WTC11 (cell line): ENCODE measurements at regions not wholly inside any gene's neighbourhood (a gene's known extent, or its start where the extent isn't known, plus 50 kb on each side); places are given as distances from the start of the nearest gene placed in this dataset.

Experiments
- ATAC-seq: fragments of 200-7000 bp; cut with Tn5 transposase; 2 replicates; pipeline ENCODE4 v1.10.0; 2021; ENCODE audit warnings: mild to moderate bottlenecking, moderate library complexity
- CTCF ChIA-PET: fragments of 300-600 bp; sonication (Branson Sonifier 250); formaldehyde crosslinking; loops from one replicate; lab custom pipeline; 2021; ENCODE audit warnings: antibody characterized with exemption; lab: Charles Lee
- POLR2A ChIA-PET: fragments of 350-600 bp; sonication (Branson Sonifier 250); formaldehyde crosslinking; loops from one replicate; lab custom pipeline; 2021; ENCODE audit warnings: antibody characterized with exemption; lab: Charles Lee
- DNase-seq: peaks from one replicate; pipeline ENCODE4 v3.0.0; 2021; ENCODE audit warnings: low spot score
- H3K27ac Mint-ChIP-seq: 2 replicates; pipeline ENCODE4 v1.8.0; 2021; ENCODE audit warnings: mixed read lengths
- H3K27me3 Mint-ChIP-seq: 2 replicates; pipeline ENCODE4 v1.8.0; 2021; ENCODE audit warnings: low read depth, mild to moderate bottlenecking, moderate library complexity, mixed read lengths
- H3K36me3 Mint-ChIP-seq: 2 replicates; pipeline ENCODE4 v1.8.0; 2021; ENCODE audit warnings: mixed read lengths
- H3K4me1 Mint-ChIP-seq: 2 replicates; pipeline ENCODE4 v1.8.0; 2022; ENCODE audit warnings: mixed read lengths
- H3K4me3 Mint-ChIP-seq: 2 replicates; pipeline ENCODE4 v1.8.0; 2021; ENCODE audit warnings: mild to moderate bottlenecking, moderate library complexity, mixed read lengths
- H3K9me3 Mint-ChIP-seq: 2 replicates; pipeline ENCODE4 v1.8.0; 2021; ENCODE audit warnings: mixed read lengths
- CREM ChIP-seq: sonication (generic); formaldehyde crosslinking; IDR thresholded peaks from 2 replicates; pipeline ENCODE4 v1.8.1; 2022; ENCODE audit warnings: mild to moderate bottlenecking, missing genetic modification reagents, moderate library complexity
- ETV6 ChIP-seq: sonication (generic); formaldehyde crosslinking; IDR thresholded peaks from 2 replicates; pipeline ENCODE4 v1.8.1; 2022; ENCODE audit warnings: mild to moderate bottlenecking, missing genetic modification reagents
- HMGA2 ChIP-seq: fragments of 250-450 bp; sonication (Bioruptor Pico); IDR thresholded peaks from 2 replicates; pipeline ENCODE4 v1.4.0; 2021; ENCODE audit warnings: mild to moderate bottlenecking, moderate library complexity
- ZNF219 ChIP-seq: sonication (generic); formaldehyde crosslinking; IDR thresholded peaks from 2 replicates; pipeline ENCODE4 v1.8.0; 2023; ENCODE audit warnings: missing genetic modification reagents, mild to moderate bottlenecking, borderline replicate concordance
- ZNF263 ChIP-seq: sonication (generic); formaldehyde crosslinking; IDR thresholded peaks from 2 replicates; pipeline ENCODE4 v1.8.1; 2022; ENCODE audit warnings: low read depth, mild to moderate bottlenecking, moderate library complexity, missing genetic modification reagents
- ZNF396 ChIP-seq: fragments of 250-450 bp; sonication (Bioruptor Pico); IDR thresholded peaks from 2 replicates; pipeline ENCODE4 v1.8.0; 2021; ENCODE audit warnings: mild to moderate bottlenecking, moderate library complexity, borderline replicate concordance
- TF ChIP-seq, protein P1 (sequence below): sonication (generic); formaldehyde crosslinking; IDR thresholded peaks from 2 replicates; pipeline ENCODE4 v1.8.1; 2022; ENCODE audit warnings: missing genetic modification reagents, borderline replicate concordance
- TF ChIP-seq, protein P2 (sequence below): sonication (generic); formaldehyde crosslinking; IDR thresholded peaks from 2 replicates; pipeline ENCODE4 v1.8.1; 2023; ENCODE audit warnings: mild to moderate bottlenecking, missing genetic modification reagents
- TF ChIP-seq, protein P3 (sequence below): fragments of 250-450 bp; sonication (Bioruptor Pico); IDR thresholded peaks from 2 replicates; pipeline ENCODE4 v1.9.0; 2021; ENCODE audit warnings: moderate library complexity, mild to moderate bottlenecking, inconsistent platforms, borderline replicate concordance
- TF ChIP-seq, protein P4 (sequence below): sonication (generic); formaldehyde crosslinking; IDR thresholded peaks from 2 replicates; pipeline ENCODE4 v1.8.1; 2023; ENCODE audit warnings: mild to moderate bottlenecking, missing genetic modification reagents, borderline replicate concordance
- TF ChIP-seq, protein P5 (sequence below): sonication (generic); formaldehyde crosslinking; IDR thresholded peaks from 2 replicates; pipeline ENCODE4 v1.8.0; 2023; ENCODE audit warnings: mild to moderate bottlenecking, missing genetic modification reagents
- TF ChIP-seq, protein P6 (sequence below): sonication (generic); formaldehyde crosslinking; IDR thresholded peaks from 2 replicates; pipeline ENCODE4 v1.8.1; 2023; ENCODE audit warnings: mild to moderate bottlenecking, missing genetic modification reagents, moderate library complexity
- TF ChIP-seq, protein P7 (sequence below): sonication (generic); formaldehyde crosslinking; IDR thresholded peaks from 2 replicates; pipeline ENCODE4 v1.8.0; 2022; ENCODE audit warnings: mild to moderate bottlenecking, missing genetic modification reagents
- TF ChIP-seq, protein P8 (sequence below): sonication (generic); formaldehyde crosslinking; IDR thresholded peaks from 2 replicates; pipeline ENCODE4 v1.8.1; 2023; ENCODE audit warnings: mild to moderate bottlenecking, missing genetic modification reagents, moderate library complexity
- TF ChIP-seq, protein P9 (sequence below): sonication (generic); formaldehyde crosslinking; conservative IDR thresholded peaks from 2 replicates; pipeline ENCODE4 v1.8.1; 2023; ENCODE audit warnings: mild to moderate bottlenecking, low read depth, missing genetic modification reagents, moderate library complexity

DNA sequence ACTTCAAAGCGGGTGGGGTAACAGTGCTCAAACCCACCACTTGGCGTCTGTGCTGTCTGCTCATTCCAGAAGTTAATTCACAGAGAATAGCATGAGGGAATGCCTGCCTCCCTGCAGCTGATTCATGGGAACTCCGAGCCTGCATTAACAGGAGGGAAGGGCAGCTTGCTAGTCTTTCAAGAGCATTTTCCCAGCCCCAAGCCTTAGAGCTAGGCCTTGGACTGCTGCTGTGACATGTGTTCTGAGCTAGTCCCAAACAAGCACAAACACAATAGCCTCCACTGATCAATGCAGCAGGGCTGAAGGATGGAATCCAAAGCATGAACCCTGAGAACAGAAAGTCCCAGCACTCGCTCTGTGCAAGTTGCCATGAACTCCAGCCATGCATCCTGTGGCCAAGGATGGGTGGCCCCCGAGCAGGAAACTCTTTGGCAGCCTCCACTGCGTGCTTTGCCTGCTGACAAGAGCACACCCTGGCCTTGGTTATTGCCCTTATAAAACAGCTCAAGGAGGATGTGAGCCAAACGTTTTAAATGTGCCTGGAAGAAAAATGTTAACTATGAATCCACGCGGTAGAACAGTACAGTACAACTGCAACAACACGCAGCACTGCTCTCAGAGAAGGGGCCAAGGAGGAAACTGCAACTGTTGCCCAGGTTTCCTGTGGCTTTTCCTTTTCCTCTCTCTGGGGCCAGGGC, 653.1 kb upstream of the KLF4 start:
- Mint-ChIP-seq H3K9me3 (peaks cover 19% of the 10 kb centered on the region), H3K4me1 (peaks cover 19% of the 10 kb centered on the region), H3K27ac (0 out of 2 replicates have a peak overlapping the region, but pooled peaks have one; percentile 45), H3K4me3 (no peak overlapping the region), H3K36me3 (peaks cover 9% of the 10 kb centered on the region), H3K27me3 (no peaks in the 10 kb centered on the region)
- ATAC-seq (peak; percentile 90), DNase-seq (peak; percentile 17)
- TF ChIP-seq, protein P1, sequence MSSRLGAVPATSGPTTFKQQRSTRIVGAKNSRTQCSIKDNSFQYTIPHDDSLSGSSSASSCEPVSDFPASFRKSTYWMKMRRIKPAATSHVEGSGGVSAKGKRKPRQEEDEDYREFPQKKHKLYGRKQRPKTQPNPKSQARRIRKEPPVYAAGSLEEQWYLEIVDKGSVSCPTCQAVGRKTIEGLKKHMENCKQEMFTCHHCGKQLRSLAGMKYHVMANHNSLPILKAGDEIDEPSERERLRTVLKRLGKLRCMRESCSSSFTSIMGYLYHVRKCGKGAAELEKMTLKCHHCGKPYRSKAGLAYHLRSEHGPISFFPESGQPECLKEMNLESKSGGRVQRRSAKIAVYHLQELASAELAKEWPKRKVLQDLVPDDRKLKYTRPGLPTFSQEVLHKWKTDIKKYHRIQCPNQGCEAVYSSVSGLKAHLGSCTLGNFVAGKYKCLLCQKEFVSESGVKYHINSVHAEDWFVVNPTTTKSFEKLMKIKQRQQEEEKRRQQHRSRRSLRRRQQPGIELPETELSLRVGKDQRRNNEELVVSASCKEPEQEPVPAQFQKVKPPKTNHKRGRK (CRISPR knock-in tag), result no peak
- TF ChIP-seq, protein P2, sequence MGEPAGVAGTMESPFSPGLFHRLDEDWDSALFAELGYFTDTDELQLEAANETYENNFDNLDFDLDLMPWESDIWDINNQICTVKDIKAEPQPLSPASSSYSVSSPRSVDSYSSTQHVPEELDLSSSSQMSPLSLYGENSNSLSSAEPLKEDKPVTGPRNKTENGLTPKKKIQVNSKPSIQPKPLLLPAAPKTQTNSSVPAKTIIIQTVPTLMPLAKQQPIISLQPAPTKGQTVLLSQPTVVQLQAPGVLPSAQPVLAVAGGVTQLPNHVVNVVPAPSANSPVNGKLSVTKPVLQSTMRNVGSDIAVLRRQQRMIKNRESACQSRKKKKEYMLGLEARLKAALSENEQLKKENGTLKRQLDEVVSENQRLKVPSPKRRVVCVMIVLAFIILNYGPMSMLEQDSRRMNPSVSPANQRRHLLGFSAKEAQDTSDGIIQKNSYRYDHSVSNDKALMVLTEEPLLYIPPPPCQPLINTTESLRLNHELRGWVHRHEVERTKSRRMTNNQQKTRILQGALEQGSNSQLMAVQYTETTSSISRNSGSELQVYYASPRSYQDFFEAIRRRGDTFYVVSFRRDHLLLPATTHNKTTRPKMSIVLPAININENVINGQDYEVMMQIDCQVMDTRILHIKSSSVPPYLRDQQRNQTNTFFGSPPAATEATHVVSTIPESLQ (CRISPR knock-in tag), result no peak
- TF ChIP-seq, protein P3, sequence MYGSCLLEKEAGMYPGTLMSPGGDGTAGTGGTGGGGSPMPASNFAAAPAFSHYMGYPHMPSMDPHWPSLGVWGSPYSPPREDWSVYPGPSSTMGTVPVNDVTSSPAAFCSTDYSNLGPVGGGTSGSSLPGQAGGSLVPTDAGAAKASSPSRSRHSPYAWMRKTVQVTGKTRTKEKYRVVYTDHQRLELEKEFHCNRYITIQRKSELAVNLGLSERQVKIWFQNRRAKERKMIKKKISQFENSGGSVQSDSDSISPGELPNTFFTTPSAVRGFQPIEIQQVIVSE, result no peak
- no peak for TF ChIP-seq CREM (CRISPR knock-in tag)
- no peak for TF ChIP-seq ZNF219 (CRISPR knock-in tag)
- TF ChIP-seq, protein P4, sequence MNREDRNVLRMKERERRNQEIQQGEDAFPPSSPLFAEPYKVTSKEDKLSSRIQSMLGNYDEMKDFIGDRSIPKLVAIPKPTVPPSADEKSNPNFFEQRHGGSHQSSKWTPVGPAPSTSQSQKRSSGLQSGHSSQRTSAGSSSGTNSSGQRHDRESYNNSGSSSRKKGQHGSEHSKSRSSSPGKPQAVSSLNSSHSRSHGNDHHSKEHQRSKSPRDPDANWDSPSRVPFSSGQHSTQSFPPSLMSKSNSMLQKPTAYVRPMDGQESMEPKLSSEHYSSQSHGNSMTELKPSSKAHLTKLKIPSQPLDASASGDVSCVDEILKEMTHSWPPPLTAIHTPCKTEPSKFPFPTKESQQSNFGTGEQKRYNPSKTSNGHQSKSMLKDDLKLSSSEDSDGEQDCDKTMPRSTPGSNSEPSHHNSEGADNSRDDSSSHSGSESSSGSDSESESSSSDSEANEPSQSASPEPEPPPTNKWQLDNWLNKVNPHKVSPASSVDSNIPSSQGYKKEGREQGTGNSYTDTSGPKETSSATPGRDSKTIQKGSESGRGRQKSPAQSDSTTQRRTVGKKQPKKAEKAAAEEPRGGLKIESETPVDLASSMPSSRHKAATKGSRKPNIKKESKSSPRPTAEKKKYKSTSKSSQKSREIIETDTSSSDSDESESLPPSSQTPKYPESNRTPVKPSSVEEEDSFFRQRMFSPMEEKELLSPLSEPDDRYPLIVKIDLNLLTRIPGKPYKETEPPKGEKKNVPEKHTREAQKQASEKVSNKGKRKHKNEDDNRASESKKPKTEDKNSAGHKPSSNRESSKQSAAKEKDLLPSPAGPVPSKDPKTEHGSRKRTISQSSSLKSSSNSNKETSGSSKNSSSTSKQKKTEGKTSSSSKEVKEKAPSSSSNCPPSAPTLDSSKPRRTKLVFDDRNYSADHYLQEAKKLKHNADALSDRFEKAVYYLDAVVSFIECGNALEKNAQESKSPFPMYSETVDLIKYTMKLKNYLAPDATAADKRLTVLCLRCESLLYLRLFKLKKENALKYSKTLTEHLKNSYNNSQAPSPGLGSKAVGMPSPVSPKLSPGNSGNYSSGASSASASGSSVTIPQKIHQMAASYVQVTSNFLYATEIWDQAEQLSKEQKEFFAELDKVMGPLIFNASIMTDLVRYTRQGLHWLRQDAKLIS (CRISPR knock-in tag), result no peak
- no peak for TF ChIP-seq ZNF263 (CRISPR knock-in tag)
- TF ChIP-seq, protein P5, sequence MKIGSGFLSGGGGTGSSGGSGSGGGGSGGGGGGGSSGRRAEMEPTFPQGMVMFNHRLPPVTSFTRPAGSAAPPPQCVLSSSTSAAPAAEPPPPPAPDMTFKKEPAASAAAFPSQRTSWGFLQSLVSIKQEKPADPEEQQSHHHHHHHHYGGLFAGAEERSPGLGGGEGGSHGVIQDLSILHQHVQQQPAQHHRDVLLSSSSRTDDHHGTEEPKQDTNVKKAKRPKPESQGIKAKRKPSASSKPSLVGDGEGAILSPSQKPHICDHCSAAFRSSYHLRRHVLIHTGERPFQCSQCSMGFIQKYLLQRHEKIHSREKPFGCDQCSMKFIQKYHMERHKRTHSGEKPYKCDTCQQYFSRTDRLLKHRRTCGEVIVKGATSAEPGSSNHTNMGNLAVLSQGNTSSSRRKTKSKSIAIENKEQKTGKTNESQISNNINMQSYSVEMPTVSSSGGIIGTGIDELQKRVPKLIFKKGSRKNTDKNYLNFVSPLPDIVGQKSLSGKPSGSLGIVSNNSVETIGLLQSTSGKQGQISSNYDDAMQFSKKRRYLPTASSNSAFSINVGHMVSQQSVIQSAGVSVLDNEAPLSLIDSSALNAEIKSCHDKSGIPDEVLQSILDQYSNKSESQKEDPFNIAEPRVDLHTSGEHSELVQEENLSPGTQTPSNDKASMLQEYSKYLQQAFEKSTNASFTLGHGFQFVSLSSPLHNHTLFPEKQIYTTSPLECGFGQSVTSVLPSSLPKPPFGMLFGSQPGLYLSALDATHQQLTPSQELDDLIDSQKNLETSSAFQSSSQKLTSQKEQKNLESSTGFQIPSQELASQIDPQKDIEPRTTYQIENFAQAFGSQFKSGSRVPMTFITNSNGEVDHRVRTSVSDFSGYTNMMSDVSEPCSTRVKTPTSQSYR, result no peak
- TF ChIP-seq ZNF396 (CRISPR knock-in tag), result no peak
- TF ChIP-seq HMGA2 (CRISPR knock-in tag), result no peak
- TF ChIP-seq, protein P6, sequence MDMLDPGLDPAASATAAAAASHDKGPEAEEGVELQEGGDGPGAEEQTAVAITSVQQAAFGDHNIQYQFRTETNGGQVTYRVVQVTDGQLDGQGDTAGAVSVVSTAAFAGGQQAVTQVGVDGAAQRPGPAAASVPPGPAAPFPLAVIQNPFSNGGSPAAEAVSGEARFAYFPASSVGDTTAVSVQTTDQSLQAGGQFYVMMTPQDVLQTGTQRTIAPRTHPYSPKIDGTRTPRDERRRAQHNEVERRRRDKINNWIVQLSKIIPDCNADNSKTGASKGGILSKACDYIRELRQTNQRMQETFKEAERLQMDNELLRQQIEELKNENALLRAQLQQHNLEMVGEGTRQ, result no peak
- TF ChIP-seq, protein P7, sequence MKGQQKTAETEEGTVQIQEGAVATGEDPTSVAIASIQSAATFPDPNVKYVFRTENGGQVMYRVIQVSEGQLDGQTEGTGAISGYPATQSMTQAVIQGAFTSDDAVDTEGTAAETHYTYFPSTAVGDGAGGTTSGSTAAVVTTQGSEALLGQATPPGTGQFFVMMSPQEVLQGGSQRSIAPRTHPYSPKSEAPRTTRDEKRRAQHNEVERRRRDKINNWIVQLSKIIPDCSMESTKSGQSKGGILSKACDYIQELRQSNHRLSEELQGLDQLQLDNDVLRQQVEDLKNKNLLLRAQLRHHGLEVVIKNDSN (CRISPR knock-in tag), result no peak
- TF ChIP-seq, protein P8, sequence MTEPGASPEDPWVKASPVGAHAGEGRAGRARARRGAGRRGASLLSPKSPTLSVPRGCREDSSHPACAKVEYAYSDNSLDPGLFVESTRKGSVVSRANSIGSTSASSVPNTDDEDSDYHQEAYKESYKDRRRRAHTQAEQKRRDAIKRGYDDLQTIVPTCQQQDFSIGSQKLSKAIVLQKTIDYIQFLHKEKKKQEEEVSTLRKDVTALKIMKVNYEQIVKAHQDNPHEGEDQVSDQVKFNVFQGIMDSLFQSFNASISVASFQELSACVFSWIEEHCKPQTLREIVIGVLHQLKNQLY (CRISPR knock-in tag), result no peak
- TF ChIP-seq ETV6 (CRISPR knock-in tag), result no peak
- TF ChIP-seq, protein P9, sequence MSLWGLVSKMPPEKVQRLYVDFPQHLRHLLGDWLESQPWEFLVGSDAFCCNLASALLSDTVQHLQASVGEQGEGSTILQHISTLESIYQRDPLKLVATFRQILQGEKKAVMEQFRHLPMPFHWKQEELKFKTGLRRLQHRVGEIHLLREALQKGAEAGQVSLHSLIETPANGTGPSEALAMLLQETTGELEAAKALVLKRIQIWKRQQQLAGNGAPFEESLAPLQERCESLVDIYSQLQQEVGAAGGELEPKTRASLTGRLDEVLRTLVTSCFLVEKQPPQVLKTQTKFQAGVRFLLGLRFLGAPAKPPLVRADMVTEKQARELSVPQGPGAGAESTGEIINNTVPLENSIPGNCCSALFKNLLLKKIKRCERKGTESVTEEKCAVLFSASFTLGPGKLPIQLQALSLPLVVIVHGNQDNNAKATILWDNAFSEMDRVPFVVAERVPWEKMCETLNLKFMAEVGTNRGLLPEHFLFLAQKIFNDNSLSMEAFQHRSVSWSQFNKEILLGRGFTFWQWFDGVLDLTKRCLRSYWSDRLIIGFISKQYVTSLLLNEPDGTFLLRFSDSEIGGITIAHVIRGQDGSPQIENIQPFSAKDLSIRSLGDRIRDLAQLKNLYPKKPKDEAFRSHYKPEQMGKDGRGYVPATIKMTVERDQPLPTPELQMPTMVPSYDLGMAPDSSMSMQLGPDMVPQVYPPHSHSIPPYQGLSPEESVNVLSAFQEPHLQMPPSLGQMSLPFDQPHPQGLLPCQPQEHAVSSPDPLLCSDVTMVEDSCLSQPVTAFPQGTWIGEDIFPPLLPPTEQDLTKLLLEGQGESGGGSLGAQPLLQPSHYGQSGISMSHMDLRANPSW (CRISPR knock-in tag), result no peak
- CTCF ChIA-PET, result interaction anchor here (1.3 to 1.4 kb wide), 2 partner anchors 270 to 677 kb away, joined by 3 read pairs; no protein-coding TSS in a partner anchor
- POLR2A ChIA-PET, result no interaction called here
